ENCODE measurements at regions not wholly inside any gene's neighbourhood (a gene's known extent, or its start where the extent isn't known, plus 50 kb on each side); places are given as distances from the start of the nearest gene placed in this dataset.

- no peak for DNase-seq (ENCODE audit: low read depth, low spot score)
Measured at GRCh38 chr11:69431136-69431535, 50.3 kb upstream of the LINC01488 start.

Data from smooth muscle cell of the brain vasculature (primary cell).